NCI-H146 (cell line): ENCODE measurements at regions not wholly inside any gene's neighbourhood (a gene's known extent, or its start where the extent isn't known, plus 50 kb on each side); places are given as distances from the start of the nearest gene placed in this dataset.

Experiments used
- DNase-seq: peaks from one replicate; lab custom pipeline; 2025; lab: John Stamatoyannopoulos, UW

- DNase-seq: no peak
Measured at GRCh38 chr7:135731-136645, 56.4 kb upstream of the FAM20C start.

- no peak for DNase-seq
Measured at GRCh38 chr7:137094-137891, 55.1 kb upstream of the FAM20C start.

- peak; percentile 64 for DNase-seq
Measured at GRCh38 chr7:139131-139530, 53.2 kb upstream of the FAM20C start.

- DNase-seq: no peak
Measured at GRCh38 chr7:139561-140243, 52.7 kb upstream of the FAM20C start.

GRCh38 chr7:140996-141395 is 51.4 kb upstream of the FAM20C start:
- DNase-seq: no peak

GRCh38 chr7:142248-142941 is 50.0 kb upstream of the FAM20C start:
- DNase-seq: no peak
